ENCODE measurements at regions not wholly inside any gene's neighbourhood (a gene's known extent, or its start where the extent isn't known, plus 50 kb on each side); places are given as distances from the start of the nearest gene placed in this dataset.
"Not testable (repeated sequence)": the region's sequence is repeated elsewhere in the genome, so short reads cannot be mapped to it uniquely, and the experiment has no call there.

GRCh38 chr6:80607811-80608391, 501.4 kb downstream of the BCKDHB start:
- DNase-seq: peak; percentile 92

- peak; percentile 72 for DNase-seq
Measured at GRCh38 chr6:80605165-80605989, 498.9 kb downstream of the BCKDHB start.

GRCh38 chr6:80603679-80604078, 497.2 kb downstream of the BCKDHB start:
- no peak for DNase-seq

- no peak for DNase-seq
Measured at GRCh38 chr6:80594461-80594860, 488.0 kb downstream of the BCKDHB start.

GRCh38 chr6:80592436-80592835, 486.0 kb downstream of the BCKDHB start:
- no peak for DNase-seq

- no peak for DNase-seq
Measured at GRCh38 chr6:80586242-80586641, 479.8 kb downstream of the BCKDHB start.

- no peak for DNase-seq
Measured at GRCh38 chr6:80579391-80580023, 473.0 kb downstream of the BCKDHB start.

- DNase-seq: not testable (repeated sequence)
Measured at GRCh38 chr6:80573320-80573719, 466.8 kb downstream of the BCKDHB start.

- DNase-seq: no peak
Measured at GRCh38 chr6:80566361-80566760, 459.9 kb downstream of the BCKDHB start.

- DNase-seq: no peak
Measured at GRCh38 chr6:80553071-80553740, 446.7 kb downstream of the BCKDHB start.

GRCh38 chr6:80550748-80551147, 444.3 kb downstream of the BCKDHB start:
- no peak for DNase-seq

- no peak for DNase-seq
Measured at GRCh38 chr6:80550281-80550680, 443.8 kb downstream of the BCKDHB start.

- peak; percentile 48 for DNase-seq
Measured at GRCh38 chr6:80548532-80548931, 442.1 kb downstream of the BCKDHB start.

GRCh38 chr6:80547827-80548226, 441.4 kb downstream of the BCKDHB start:
- DNase-seq: peak; percentile 87

- no peak for DNase-seq
Measured at GRCh38 chr6:80544976-80545722, 438.7 kb downstream of the BCKDHB start.

GRCh38 chr6:80544555-80544954, 438.1 kb downstream of the BCKDHB start:
- DNase-seq: no peak

- DNase-seq: peak; percentile 67
Measured at GRCh38 chr6:80543598-80544222, 437.2 kb downstream of the BCKDHB start.

- no peak for DNase-seq
Measured at GRCh38 chr6:80543151-80543550, 436.7 kb downstream of the BCKDHB start.

GRCh38 chr6:80541886-80542285, 435.4 kb downstream of the BCKDHB start:
- no peak for DNase-seq

GRCh38 chr6:80541181-80541580, 434.7 kb downstream of the BCKDHB start:
- DNase-seq: peak; percentile 92

- DNase-seq: no peak
Measured at GRCh38 chr6:80540700-80541099, 434.2 kb downstream of the BCKDHB start.

Measured in HCEC 1CT (cell line).